Ureter (tissue), 1 donor: ENCODE measurements at regions not wholly inside any gene's neighbourhood (a gene's known extent, or its start where the extent isn't known, plus 50 kb on each side); places are given as distances from the start of the nearest gene placed in this dataset.

ENCODE experiments used
- DNase-seq: peaks from one replicate; pipeline ENCODE4 v3.0.0-alpha.2; 2020; ENCODE audit warnings: low spot score
- donor health status: DM: yes; HTN: yes; CAD: no.

GRCh38 chr9:88791105-88791805 lies 200.0 kb upstream of the S1PR3 start:
- DNase-seq = no peak

DNA sequence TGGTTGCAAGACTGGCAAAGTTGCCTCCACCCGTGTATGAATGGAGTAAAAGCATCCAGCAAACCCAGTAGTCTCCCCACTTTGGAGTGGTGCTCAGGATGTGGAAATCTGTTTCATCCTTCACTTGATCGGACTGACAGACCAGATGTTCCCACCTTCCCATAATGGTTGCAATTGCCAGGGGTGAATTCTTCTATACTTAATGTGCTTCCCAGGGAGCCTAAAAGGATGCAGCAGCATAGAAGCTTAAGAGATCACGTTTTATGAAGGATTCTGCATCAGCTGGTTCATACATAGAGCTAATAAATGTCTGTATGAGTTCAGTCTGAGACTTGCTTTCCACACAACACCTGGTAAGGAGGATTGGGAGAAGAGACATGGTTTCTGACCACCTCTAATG lies 198.8 kb upstream of the S1PR3 start:
- DNase-seq = no peak

DNA sequence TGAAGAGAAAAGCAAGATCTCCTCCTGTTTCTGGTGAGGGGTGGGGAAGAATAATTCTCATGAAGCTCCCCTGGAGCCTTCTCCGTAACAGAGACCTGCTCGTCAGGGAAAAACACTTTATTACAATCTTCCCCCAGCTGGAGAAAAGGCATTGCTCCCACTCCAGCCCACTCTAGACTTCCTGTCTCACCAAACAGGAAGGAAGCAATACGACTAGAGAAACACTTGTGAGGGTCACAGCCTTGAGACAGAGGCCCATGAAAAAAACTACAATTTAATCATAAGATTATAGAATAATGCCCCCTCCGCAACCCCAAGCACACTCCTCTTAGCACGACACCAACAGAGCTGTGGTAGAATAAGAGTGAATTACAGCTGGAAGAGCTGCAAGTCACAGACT lies 197.2 kb upstream of the S1PR3 start:
- DNase-seq = no peak

GRCh38 chr9:88796947-88797346 lies 194.3 kb upstream of the S1PR3 start:
- DNase-seq = no peak

DNA sequence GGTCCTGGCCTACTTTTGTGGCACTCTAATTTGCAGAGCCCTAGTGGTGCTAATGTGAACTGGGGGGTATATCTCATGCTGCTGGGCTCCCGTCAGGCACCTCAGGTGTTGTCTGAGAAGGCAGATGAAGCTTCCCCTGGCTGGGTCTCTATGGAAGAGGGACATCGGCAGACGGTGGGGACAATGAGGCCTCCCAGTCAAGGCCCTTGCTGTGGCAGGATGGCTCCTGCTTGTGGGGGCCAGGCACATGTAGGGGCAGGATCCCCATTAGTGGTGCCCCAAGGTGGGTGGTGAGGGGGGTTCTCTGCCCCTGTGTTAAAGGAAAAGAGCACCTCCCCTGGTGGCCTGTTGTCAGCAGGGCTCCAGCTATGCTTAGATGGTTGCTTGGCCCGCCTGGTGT lies 192.8 kb upstream of the S1PR3 start:
- DNase-seq = no peak

- no peak for DNase-seq
Measured at GRCh38 chr9:88799541-88800328, 191.5 kb upstream of the S1PR3 start.

- DNase-seq = no peak
Measured at GRCh38 chr9:88800329-88800682, 191.0 kb upstream of the S1PR3 start.

DNA sequence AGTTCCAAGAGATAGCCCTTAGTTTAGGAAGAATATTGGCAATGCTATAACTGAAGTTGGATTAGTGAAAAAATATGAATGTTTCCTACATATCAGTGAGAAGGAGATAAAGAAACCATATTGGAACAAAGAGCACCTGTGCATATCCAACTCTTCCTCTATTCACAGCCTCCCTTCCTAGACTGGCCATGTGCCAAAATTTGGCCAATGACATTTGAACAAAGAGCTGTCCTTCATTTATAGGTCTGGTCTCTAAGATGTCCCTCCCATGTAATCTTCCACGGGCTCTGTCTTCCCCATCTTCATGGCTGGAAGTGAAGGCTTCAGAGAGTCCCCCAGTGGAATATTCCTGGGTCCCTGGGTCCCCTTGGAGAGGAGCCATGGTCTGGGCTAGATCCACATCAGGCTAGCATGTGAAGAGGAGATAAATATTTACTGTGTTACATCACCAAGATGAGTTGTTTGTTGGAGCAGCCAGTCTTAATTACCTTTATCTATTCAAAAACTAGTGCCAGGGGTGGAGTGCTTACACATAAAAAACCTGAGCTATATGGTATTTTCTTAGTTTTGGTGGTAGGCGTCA lies 190.0 kb upstream of the S1PR3 start:
- DNase-seq = no peak

- no peak for DNase-seq
Measured at GRCh38 chr9:88802533-88802932, 188.7 kb upstream of the S1PR3 start.

- no peak for DNase-seq
Measured at GRCh38 chr9:88803546-88804253, 187.6 kb upstream of the S1PR3 start.

GRCh38 chr9:88804254-88804596 lies 187.0 kb upstream of the S1PR3 start:
- no peak for DNase-seq

- no peak for DNase-seq
Measured at GRCh38 chr9:88805217-88805943, 185.9 kb upstream of the S1PR3 start.

- DNase-seq = no peak
Measured at GRCh38 chr9:88807426-88807825, 183.8 kb upstream of the S1PR3 start.

DNA sequence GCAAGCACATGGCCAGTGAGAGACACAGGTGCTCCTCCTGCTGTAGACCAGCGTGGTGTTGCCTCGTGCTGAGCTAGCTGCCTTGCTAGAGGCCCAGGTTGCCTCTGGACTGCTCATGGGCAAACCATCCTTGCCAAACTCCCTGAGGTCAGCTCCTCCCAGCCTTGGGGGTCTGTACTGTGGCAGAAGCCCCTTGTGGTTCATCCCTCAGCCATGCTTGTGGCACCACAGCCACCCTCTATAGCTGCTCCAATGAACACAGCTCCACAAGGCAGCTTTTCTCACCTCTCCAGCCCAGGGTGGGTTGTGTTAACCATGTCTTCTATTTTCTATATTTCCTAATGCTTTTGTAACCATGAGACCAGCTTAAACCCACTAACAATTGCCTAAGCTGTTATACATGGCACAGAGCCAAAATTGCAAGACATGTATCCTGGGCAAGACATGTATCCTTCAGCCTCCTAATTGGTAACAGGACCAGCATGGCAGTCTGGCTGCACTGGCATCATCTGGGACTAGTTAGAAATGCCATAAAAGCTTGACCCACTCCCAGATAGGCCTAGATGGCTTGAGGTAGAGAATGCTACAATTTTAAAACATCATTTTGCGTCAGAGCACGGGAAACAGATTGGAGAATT lies 183.1 kb upstream of the S1PR3 start:
- DNase-seq = no peak

DNA sequence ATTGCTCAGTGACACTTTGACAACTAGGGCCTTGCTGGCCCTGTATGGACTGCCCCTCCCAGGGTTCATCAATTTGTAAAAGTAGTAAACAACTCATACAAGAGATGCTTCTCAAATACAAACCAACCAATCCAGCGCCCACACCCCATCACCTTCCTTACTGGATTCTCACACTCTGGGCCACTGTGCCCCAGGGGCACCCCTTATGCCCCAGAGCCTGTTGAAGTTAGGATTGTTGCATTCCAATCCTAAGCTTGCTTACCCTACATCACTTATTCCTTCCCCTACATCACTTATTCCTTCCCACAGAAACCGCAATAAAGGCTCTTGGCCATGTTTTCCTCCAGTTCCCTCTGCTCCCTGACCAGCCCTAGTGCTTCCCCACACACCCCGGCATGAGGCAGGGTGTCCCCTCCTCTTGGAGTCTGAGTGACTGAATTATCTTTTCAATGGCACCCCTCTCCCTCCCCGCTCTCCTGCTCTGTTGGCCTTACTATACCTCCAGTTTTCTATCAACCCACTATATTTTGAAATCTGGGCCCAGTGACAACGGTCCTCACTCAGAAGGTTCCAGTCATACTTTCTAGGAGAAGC lies 182.4 kb upstream of the S1PR3 start:
- DNase-seq = no peak

GRCh38 chr9:88809355-88810161 lies 181.7 kb upstream of the S1PR3 start:
- no peak for DNase-seq

DNA sequence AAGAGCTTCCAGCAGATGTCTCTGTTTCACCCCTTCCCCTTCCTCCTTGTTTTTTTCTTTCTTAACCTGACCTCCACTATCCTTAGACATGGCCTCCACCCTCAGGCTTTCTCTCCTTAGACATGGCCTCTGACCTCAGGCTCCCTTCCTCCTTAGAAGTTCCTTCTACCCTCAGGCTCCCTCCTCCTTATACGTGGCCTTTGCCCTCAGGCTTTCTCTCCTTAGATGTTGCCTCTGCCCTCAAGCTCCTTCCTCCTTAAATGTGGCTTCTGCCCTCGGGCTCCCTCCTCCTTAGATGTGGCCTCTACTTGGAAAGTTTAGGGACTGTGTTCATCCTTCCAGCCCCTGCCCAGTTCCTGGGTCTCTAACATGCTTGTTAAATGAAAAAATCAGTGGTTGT lies 180.4 kb upstream of the S1PR3 start:
- no peak for DNase-seq

- DNase-seq = no peak
Measured at GRCh38 chr9:88811511-88811910, 179.8 kb upstream of the S1PR3 start.

DNA sequence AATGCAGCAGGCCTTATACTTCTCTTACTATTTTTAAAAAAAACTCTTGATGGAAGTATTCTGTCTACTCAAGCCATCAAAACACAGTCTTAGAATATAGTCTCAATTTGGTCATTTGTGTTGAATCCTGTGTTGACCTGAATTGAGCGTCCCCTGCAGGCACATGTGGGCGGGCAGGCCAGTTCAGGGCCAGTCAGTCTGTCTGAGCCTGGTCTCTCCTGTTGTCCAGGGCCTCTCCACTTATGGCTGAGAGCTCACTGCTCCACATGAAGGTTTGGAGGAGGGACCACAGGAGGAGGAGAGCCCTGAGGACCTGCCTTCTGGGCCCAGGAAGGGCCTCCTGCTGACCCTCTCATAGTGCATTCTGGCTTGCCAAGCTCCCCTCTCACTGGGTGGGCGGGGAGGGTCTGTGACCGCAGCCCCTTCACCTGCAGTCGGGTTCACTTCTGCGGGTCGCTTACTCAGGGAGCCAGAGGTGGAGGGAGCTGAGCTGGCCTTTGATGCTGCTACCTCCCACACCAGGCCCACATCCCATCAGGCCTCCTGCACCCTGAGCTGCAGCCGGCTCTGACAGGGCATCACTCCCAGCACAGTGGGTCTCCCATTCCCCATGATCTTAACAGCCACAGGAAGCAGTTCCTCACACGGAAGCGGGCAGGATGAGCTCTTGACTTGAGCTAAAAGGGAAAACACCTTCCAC lies 178.2 kb upstream of the S1PR3 start:
- no peak for DNase-seq
